H1 (cell line): ENCODE measurements at regions not wholly inside any gene's neighbourhood (a gene's known extent, or its start where the extent isn't known, plus 50 kb on each side); places are given as distances from the start of the nearest gene placed in this dataset.

Source experiments
- CTCF ChIA-PET: fragments of 300-600 bp; sonication (Branson Sonifier 250); formaldehyde crosslinking; loops from one replicate; lab custom pipeline; 2021; ENCODE audit not compliant: partially characterized antibody; lab: Charles Lee
- POLR2A ChIA-PET: fragments of 300-600 bp; sonication (Branson Sonifier 250); formaldehyde crosslinking; loops from one replicate; lab custom pipeline; 2021; ENCODE audit warnings: inconsistent platforms; ENCODE audit not compliant: partially characterized antibody; lab: Charles Lee
- DNase-seq, 2 experiments: peaks; one replicate each; pipeline versions ENCODE4 v3.0.0 to v3.0.0-alpha.2; 2010 to 2022; ENCODE audit warnings: low spot score in 2 of 2, low read depth in 1 of 2, mixed read lengths in 1 of 2
- FAIRE-seq: peaks from 2 replicates; lab custom pipeline; 2011; peaks lifted over from hg19 to GRCh38; lab: Jason Lieb, UNC
- H2AFZ ChIP-seq: 2 replicates; pipeline ENCODE4 v1.8.1; 2012; ENCODE audit warnings: low read length, inconsistent platforms
- H2AK5ac ChIP-seq: 2 replicates; pipeline ENCODE4 v1.6.1; 2013; ENCODE audit warnings: low read depth, low read length
- H2BK120ac ChIP-seq: replicated peaks from 2 replicates; pipeline ENCODE3; 2013; ENCODE audit warnings: low read depth, low read length, inconsistent platforms
- H2BK12ac ChIP-seq: 2 replicates; pipeline ENCODE4 v1.6.1; 2013; ENCODE audit warnings: low read depth, low read length
- H2BK15ac ChIP-seq: 2 replicates; pipeline ENCODE4 v1.6.1; 2013; ENCODE audit warnings: low read length
- H2BK20ac ChIP-seq: 2 replicates; pipeline ENCODE4 v1.6.1; 2013; ENCODE audit warnings: low read length
- H2BK5ac ChIP-seq: 2 replicates; pipeline ENCODE4 v1.6.1; 2013; ENCODE audit warnings: low read depth, low read length
- H3K14ac ChIP-seq: 2 replicates; pipeline ENCODE4 v1.6.1; 2013; ENCODE audit warnings: inconsistent platforms; ENCODE audit not compliant: insufficient read length
- H3K18ac ChIP-seq: 2 replicates; pipeline ENCODE4 v1.6.1; 2013; ENCODE audit warnings: low read length; ENCODE audit errors: extremely low read depth
- H3K23ac ChIP-seq: 2 replicates; pipeline ENCODE4 v1.6.1; 2013; ENCODE audit warnings: inconsistent platforms; ENCODE audit not compliant: insufficient read length
- H3K23me2 ChIP-seq: 2 replicates; pipeline ENCODE4 v1.6.1; 2013; ENCODE audit warnings: low read depth, low read length
- H3K27ac ChIP-seq: 2 replicates; pipeline ENCODE4 v1.6.1; 2011; ENCODE audit warnings: low read depth, low read length, inconsistent platforms
- H3K27me3 ChIP-seq, 4 experiments: replicated peaks in 1 of 4; 1 replicate in 1 of 4; 2 replicates in 3 of 4; pipeline versions ENCODE4 v1.6.1 to v1.8.1; 2011 to 2013; ENCODE audit warnings: low read length in 3 of 4, mild to moderate bottlenecking in 3 of 4, inconsistent platforms in 2 of 4, mixed read lengths in 2 of 4, moderate library complexity in 1 of 4; ENCODE audit not compliant: control insufficient read depth in 3 of 4, insufficient read depth in 3 of 4; ENCODE audit errors: extremely low read depth in 1 of 4
- H3K36me3 ChIP-seq, 4 experiments: 2 replicates each; pipeline versions ENCODE4 v1.6.1 to v1.8.1; 2011 to 2013; ENCODE audit warnings: mild to moderate bottlenecking in 4 of 4, low read length in 3 of 4, moderate library complexity in 2 of 4, control low read depth in 1 of 4, inconsistent platforms in 1 of 4; ENCODE audit not compliant: insufficient read depth in 4 of 4, control insufficient read depth in 2 of 4
- H3K4ac ChIP-seq: replicated peaks from 2 replicates; pipeline ENCODE3; 2013; ENCODE audit warnings: low read length, low read depth, mixed read lengths, inconsistent platforms; ENCODE audit not compliant: insufficient read length
- H3K4me1 ChIP-seq, 4 experiments: replicated peaks in 1 of 4; 1 replicate in 1 of 4; 2 replicates in 3 of 4; pipeline versions ENCODE4 v1.6.1 to v1.8.1; 2011 to 2013; ENCODE audit warnings: low read length in 3 of 4, inconsistent platforms in 2 of 4, mixed read lengths in 1 of 4; ENCODE audit not compliant: insufficient read depth in 4 of 4, control insufficient read depth in 3 of 4
- H3K4me2 ChIP-seq, 2 experiments: 2 replicates each; pipeline versions ENCODE4 v1.6.1 to v1.8.1; 2011 to 2013; ENCODE audit warnings: low read depth in 2 of 2, low read length in 2 of 2, control low read depth in 1 of 2, inconsistent platforms in 1 of 2, mild to moderate bottlenecking in 1 of 2; ENCODE audit not compliant: insufficient read depth in 1 of 2
- H3K4me3 ChIP-seq, 4 experiments: fragments of 200-600, 300-600 bp in 1 of 4; sonication (generic), shearing (Covaris generic), sonication (Bioruptor Twin) in 1 of 4; 2 replicates each; pipeline versions ENCODE4 v1.5.1 to v1.8.1; 2011 to 2016; ENCODE audit warnings: low read length in 4 of 4, low read depth in 3 of 4, control low read depth in 2 of 4, inconsistent platforms in 2 of 4, mild to moderate bottlenecking in 2 of 4, mixed read lengths in 1 of 4, moderate library complexity in 1 of 4; ENCODE audit not compliant: insufficient read depth in 2 of 4; ENCODE audit errors: extremely low read depth in 1 of 4
- H3K56ac ChIP-seq: replicated peaks from 2 replicates; pipeline ENCODE3; 2013; ENCODE audit warnings: low read depth, mild to moderate bottlenecking, mixed read lengths, low read length, inconsistent platforms; ENCODE audit not compliant: insufficient read length
- H3K79me1 ChIP-seq: 2 replicates; pipeline ENCODE4 v1.6.1; 2013; ENCODE audit warnings: low read depth, low read length, control low read depth
- H3K79me2 ChIP-seq, 2 experiments: 2 replicates each; pipeline versions ENCODE4 v1.6.1 to v1.8.1; 2012 to 2013; ENCODE audit warnings: low read length in 2 of 2, mild to moderate bottlenecking in 2 of 2, inconsistent platforms in 1 of 2; ENCODE audit not compliant: insufficient read depth in 2 of 2, control insufficient read depth in 1 of 2
- H3K9ac ChIP-seq, 4 experiments: replicated peaks in 1 of 4; 1 replicate in 1 of 4; 2 replicates in 3 of 4; pipeline versions ENCODE4 v1.6.1 to v1.8.1; 2011 to 2013; ENCODE audit warnings: low read depth in 3 of 4, low read length in 3 of 4, control low read depth in 2 of 4, mild to moderate bottlenecking in 2 of 4, moderate library complexity in 2 of 4, inconsistent platforms in 1 of 4; ENCODE audit errors: extremely low read depth in 1 of 4
- H3K9me3 ChIP-seq, 2 experiments: 2 replicates each; pipeline versions ENCODE4 v1.6.1 to v1.8.1; 2012 to 2013; ENCODE audit warnings: mild to moderate bottlenecking in 2 of 2, moderate library complexity in 2 of 2, control low read depth in 1 of 2, inconsistent platforms in 1 of 2, low read depth in 1 of 2, low read length in 1 of 2, mixed read lengths in 1 of 2; ENCODE audit not compliant: insufficient read depth in 2 of 2
- H4K20me1 ChIP-seq, 2 experiments: replicated peaks in 1 of 2; 2 replicates each; pipeline versions ENCODE3 to v1.8.1; 2011 to 2013; ENCODE audit warnings: inconsistent platforms in 2 of 2, low read length in 2 of 2, mild to moderate bottlenecking in 1 of 2; ENCODE audit not compliant: insufficient read depth in 2 of 2, control insufficient read depth in 1 of 2
- H4K5ac ChIP-seq: 2 replicates; pipeline ENCODE4 v1.6.1; 2013; ENCODE audit warnings: low read length, low read depth, mixed read lengths, inconsistent platforms; ENCODE audit not compliant: insufficient read length
- H4K8ac ChIP-seq: 2 replicates; pipeline ENCODE4 v1.8.0; 2013; ENCODE audit warnings: mild to moderate bottlenecking, moderate library complexity, low read length, inconsistent platforms; ENCODE audit not compliant: insufficient read depth; ENCODE audit errors: extremely low read depth
- H4K91ac ChIP-seq: replicated peaks from 2 replicates; pipeline ENCODE3; 2013; ENCODE audit warnings: low read length, mixed read lengths, inconsistent platforms; ENCODE audit not compliant: insufficient read length
- JUN ChIP-seq: IDR thresholded peaks from 2 replicates; pipeline ENCODE4 v1.6.1; 2011; ENCODE audit warnings: low read depth, mild to moderate bottlenecking, improper control_type of control experiment, low read length
- POLR2A ChIP-seq, 2 experiments: IDR thresholded peaks; 1 replicate in 1 of 2; 2 replicates in 1 of 2; pipeline ENCODE4 v1.6.1; 2011; ENCODE audit warnings: low read depth in 2 of 2, low read length in 2 of 2, mild to moderate bottlenecking in 2 of 2; ENCODE audit errors: control extremely low read depth in 1 of 2
- POLR2AphosphoS5 ChIP-seq: IDR thresholded peaks from 2 replicates; pipeline ENCODE4 v1.6.1; 2011; ENCODE audit warnings: low read depth, low read length
- TAF7 ChIP-seq: optimal IDR thresholded peaks from 2 replicates; pipeline ENCODE3; 2011; ENCODE audit warnings: low read depth, mild to moderate bottlenecking, inconsistent platforms, low read length, moderate library complexity, borderline replicate concordance
- WGBS, 2 experiments: shearing (Covaris generic) in 1 of 2; methylation state at CpG; one replicate each; pipeline versions ENCODE4 v1.1.6 to v1.1.7; 2013 to 2015; ENCODE audit warnings: low lambda C conversion rate in 2 of 2, mixed read lengths in 2 of 2, inconsistent platforms in 1 of 2, low coverage in 1 of 2, missing lambda C conversion rate in 1 of 2; ENCODE audit not compliant: insufficient replicate concordance in 2 of 2, insufficient coverage in 1 of 2, insufficient read length in 1 of 2; ENCODE audit errors: extremely low coverage in 1 of 2, missing lambda C conversion rate in 1 of 2; 5-methylcytosine and 5-hydroxymethylcytosine counted together

DNA sequence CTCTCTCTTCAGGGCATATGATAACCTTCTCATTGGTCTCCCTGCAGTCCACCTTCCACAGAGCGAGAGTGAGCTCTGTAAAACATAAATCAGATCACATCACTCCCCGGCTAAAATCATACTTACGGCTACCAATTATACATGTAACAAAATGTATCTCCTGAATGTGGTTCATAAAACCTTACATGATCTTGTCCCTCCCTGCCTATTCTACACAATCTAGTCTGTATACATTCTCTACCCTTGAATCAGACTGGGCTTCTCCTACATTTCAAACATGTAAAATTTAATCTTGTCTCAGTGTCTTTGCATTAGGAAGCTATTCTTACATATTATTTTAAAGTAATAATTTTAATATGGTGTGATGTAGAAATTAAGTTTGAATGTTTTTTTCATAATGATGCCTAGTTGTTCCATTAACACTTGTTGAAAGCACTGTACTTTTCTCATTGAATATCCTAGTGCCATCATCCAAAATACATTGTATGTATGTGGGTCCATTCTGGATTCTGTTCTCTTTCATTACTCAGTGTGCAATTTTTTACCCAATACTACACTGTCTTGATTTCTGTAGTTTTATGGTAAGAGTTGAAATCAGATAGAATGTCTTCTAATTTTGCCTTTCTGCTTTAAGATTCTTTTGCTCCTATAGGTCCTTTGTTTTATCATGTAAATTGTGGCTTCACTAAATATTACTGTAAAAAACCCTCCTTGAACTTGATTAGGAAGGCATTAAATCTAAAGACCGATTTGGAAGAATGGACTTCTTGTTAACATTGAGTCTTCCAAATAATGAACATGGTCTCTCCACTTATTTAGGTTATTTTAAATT is 403.3 kb upstream of the EPHA7 start:
- no peaks in the 10 kb centered on the region for H3K9me3 ChIP-seq
- no peak overlapping the region for H3K27ac ChIP-seq
- no peak overlapping the region for H4K91ac ChIP-seq
- 90% methylated on average over 4 of the region's 4 CpGs; no CpG with 5 or more reads in 1 of the 2 experiments for WGBS, 2 experiments
- CTCF ChIA-PET: interaction anchor here (0.6 to 1.1 kb wide), 2 partner anchors 101 to 1012 kb away, joined by 3 to 4 read pairs; no protein-coding TSS in a partner anchor
- H3K4me2 ChIP-seq: no peak overlapping the region
- H2BK20ac ChIP-seq: no peak overlapping the region
- H3K4me3 ChIP-seq: no peak overlapping the region
- H3K4ac ChIP-seq: no peak overlapping the region
- H2BK120ac ChIP-seq: no peak overlapping the region
- H3K56ac ChIP-seq: no peak overlapping the region
- H3K18ac ChIP-seq: no peak overlapping the region
- peaks cover 0 to 8% (median 1%) of the 10 kb centered on the region in 4 experiments; a peak in 2 of 7 replicates for H3K4me1 ChIP-seq
- no peaks in the 10 kb centered on the region for H3K23me2 ChIP-seq
- H3K9ac ChIP-seq: no peak overlapping the region
- POLR2A ChIA-PET: interaction anchor here (0.8 to 1.5 kb wide), 7 partner anchors 9 to 107 kb away, joined by 4 to 7 read pairs (median 5); no protein-coding TSS in a partner anchor
- no peaks in the 10 kb centered on the region for H3K79me1 ChIP-seq
- H2AK5ac ChIP-seq: no peak overlapping the region
- peaks cover 0 to 6% of the 10 kb centered on the region in 2 experiments for H4K20me1 ChIP-seq
- H3K36me3 ChIP-seq: peaks cover 0 to 50% (median 3%) of the 10 kb centered on the region in 4 experiments; a peak in 3 of 8 replicates
- H4K5ac ChIP-seq: no peak overlapping the region
- H3K23ac ChIP-seq: no peak overlapping the region
- no peak overlapping the region for H3K14ac ChIP-seq
- no peaks in the 10 kb centered on the region for H3K27me3 ChIP-seq
- TF ChIP-seq TAF7 (peak; percentile 11), JUN (no peak), POLR2AphosphoS5 (peak; percentile 46), POLR2A (IDR thresholded peaks at IDR 0.05; ENCODE audit: control extremely low read depth in 1 of 2, low read depth in 2 of 2, low read length in 2 of 2) (peak; percentile 53 to 72; a peak in 2 of 3 replicates)
- H3K79me2 ChIP-seq: peaks cover 0 to 10% of the 10 kb centered on the region in 2 experiments; a peak in 2 of 4 replicates
- no peak overlapping the region for H2AFZ ChIP-seq
- DNase-seq: no peak
- H4K8ac ChIP-seq: no peak overlapping the region
- no peak for FAIRE-seq
- no peak overlapping the region for H2BK5ac ChIP-seq
- no peak overlapping the region for H2BK15ac ChIP-seq
- H2BK12ac ChIP-seq: no peak overlapping the region
